Neural progenitor cell (in vitro differentiated cells): ENCODE measurements at regions not wholly inside any gene's neighbourhood (a gene's known extent, or its start where the extent isn't known, plus 50 kb on each side); places are given as distances from the start of the nearest gene placed in this dataset.

Experiments
- EZH2 ChIP-seq: fragments of 200-600 bp; sonication (generic); IDR thresholded peaks from 2 replicates; pipeline ENCODE4 v1.6.1; 2017; ENCODE audit warnings: antibody characterized with exemption, mild to moderate bottlenecking, moderate library complexity
- EZH2phosphoT487 ChIP-seq: fragments of 200-600 bp; sonication (generic); IDR thresholded peaks from 2 replicates; pipeline ENCODE4 v1.6.1; 2017; ENCODE audit warnings: antibody characterized with exemption
- TF ChIP-seq, protein P1 (sequence below): fragments of 200-600 bp; sonication (generic); IDR thresholded peaks from 2 replicates; pipeline ENCODE4 v1.5.1; 2017; ENCODE audit warnings: antibody characterized with exemption, mild to moderate bottlenecking

DNA sequence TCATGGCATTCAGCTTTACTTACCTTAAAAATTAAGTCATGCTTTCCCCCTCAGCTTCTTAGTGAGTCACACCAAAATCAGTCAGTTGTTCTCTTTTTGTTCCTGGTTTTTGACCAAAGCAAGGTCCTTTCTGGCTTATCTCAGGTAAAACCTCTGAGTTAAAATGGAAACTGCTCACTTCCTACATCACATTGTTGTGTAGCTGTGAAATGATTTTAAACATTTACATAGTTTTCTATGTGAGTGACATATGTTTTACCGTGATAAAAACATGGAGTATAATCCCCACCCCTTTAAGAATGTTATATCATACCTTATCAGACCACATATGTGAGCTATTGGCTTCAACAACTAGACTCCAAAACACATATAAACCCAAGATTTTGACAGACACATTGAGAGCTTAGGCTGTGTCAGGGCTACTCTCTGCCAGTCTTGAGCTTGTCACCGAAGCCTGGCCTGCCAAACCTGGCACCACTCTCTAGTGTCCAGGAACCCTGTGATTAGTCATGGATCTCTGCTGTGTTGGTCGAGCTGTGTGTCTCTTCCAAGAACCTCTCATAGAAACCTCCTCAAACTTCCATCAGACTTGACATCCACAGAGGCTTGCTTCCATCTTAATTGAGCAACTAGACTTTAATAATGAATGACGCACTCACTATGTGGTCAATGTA, 113.7 kb upstream of the FOXN2 start:
- no peak for TF ChIP-seq EZH2
- TF ChIP-seq, protein P1, sequence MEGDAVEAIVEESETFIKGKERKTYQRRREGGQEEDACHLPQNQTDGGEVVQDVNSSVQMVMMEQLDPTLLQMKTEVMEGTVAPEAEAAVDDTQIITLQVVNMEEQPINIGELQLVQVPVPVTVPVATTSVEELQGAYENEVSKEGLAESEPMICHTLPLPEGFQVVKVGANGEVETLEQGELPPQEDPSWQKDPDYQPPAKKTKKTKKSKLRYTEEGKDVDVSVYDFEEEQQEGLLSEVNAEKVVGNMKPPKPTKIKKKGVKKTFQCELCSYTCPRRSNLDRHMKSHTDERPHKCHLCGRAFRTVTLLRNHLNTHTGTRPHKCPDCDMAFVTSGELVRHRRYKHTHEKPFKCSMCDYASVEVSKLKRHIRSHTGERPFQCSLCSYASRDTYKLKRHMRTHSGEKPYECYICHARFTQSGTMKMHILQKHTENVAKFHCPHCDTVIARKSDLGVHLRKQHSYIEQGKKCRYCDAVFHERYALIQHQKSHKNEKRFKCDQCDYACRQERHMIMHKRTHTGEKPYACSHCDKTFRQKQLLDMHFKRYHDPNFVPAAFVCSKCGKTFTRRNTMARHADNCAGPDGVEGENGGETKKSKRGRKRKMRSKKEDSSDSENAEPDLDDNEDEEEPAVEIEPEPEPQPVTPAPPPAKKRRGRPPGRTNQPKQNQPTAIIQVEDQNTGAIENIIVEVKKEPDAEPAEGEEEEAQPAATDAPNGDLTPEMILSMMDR = no peak
- TF ChIP-seq EZH2phosphoT487 = no peak
